CD4-positive, alpha-beta T cell treated with Interleukin-6 at 100 ng/mL for 8 hours (primary cell): ENCODE measurements at regions not wholly inside any gene's neighbourhood (a gene's known extent, or its start where the extent isn't known, plus 50 kb on each side); places are given as distances from the start of the nearest gene placed in this dataset.

ENCODE experiments used
- DNase-seq: peaks from one replicate; pipeline ENCODE4 v3.0.0-alpha.2; 2020; ENCODE audit warnings: mixed read lengths, low spot score

GRCh38 chr20:10724449-10725173, 50.8 kb upstream of the JAG1 start:
- DNase-seq, result no peak

- no peak for DNase-seq
Measured at GRCh38 chr20:10728873-10729670, 55.3 kb upstream of the JAG1 start.

- DNase-seq, result no peak
Measured at GRCh38 chr20:10729785-10730184, 56.0 kb upstream of the JAG1 start.

- no peak for DNase-seq
Measured at GRCh38 chr20:10730629-10731183, 56.9 kb upstream of the JAG1 start.

GRCh38 chr20:10731190-10731965, 57.6 kb upstream of the JAG1 start:
- DNase-seq, result no peak

GRCh38 chr20:10733122-10733521, 59.3 kb upstream of the JAG1 start:
- DNase-seq, result no peak

- no peak for DNase-seq
Measured at GRCh38 chr20:10735195-10735949, 61.6 kb upstream of the JAG1 start.

GRCh38 chr20:10739134-10739533, 65.3 kb upstream of the JAG1 start:
- no peak for DNase-seq

- no peak for DNase-seq
Measured at GRCh38 chr20:10739566-10739965, 65.8 kb upstream of the JAG1 start.

GRCh38 chr20:10741060-10741459, 67.3 kb upstream of the JAG1 start:
- no peak for DNase-seq

GRCh38 chr20:10745790-10746189, 72.0 kb upstream of the JAG1 start:
- no peak for DNase-seq

- DNase-seq, result no peak
Measured at GRCh38 chr20:10747019-10747418, 73.2 kb upstream of the JAG1 start.

- no peak for DNase-seq
Measured at GRCh38 chr20:10749084-10749483, 75.3 kb upstream of the JAG1 start.

- DNase-seq, result no peak
Measured at GRCh38 chr20:10752206-10752605, 78.4 kb upstream of the JAG1 start.

- DNase-seq, result no peak
Measured at GRCh38 chr20:10754824-10755223, 81.0 kb upstream of the JAG1 start.

GRCh38 chr20:10758446-10758845, 84.6 kb upstream of the JAG1 start:
- no peak for DNase-seq

- no peak for DNase-seq
Measured at GRCh38 chr20:10761232-10761631, 87.4 kb upstream of the JAG1 start.

GRCh38 chr20:10761786-10762185, 88.0 kb upstream of the JAG1 start:
- no peak for DNase-seq

- no peak for DNase-seq
Measured at GRCh38 chr20:10762216-10762615, 88.4 kb upstream of the JAG1 start.

- no peak for DNase-seq
Measured at GRCh38 chr20:10763112-10763511, 89.3 kb upstream of the JAG1 start.

- no peak for DNase-seq
Measured at GRCh38 chr20:10769700-10770099, 95.9 kb upstream of the JAG1 start.

GRCh38 chr20:10770753-10771152, 97.0 kb upstream of the JAG1 start:
- DNase-seq, result no peak
